ENCODE measurements at regions not wholly inside any gene's neighbourhood (a gene's known extent, or its start where the extent isn't known, plus 50 kb on each side); places are given as distances from the start of the nearest gene placed in this dataset.

- H3K27ac ChIP-seq: no peak overlapping the region
- TF ChIP-seq ZFX (IDR thresholded peaks at IDR 0.05; ENCODE audit: borderline replicate concordance): no peak
- no peak for TF ChIP-seq CTCF (IDR thresholded peaks at IDR 0.05)
These were observed 246.6 kb upstream of the LRRC3B start for GRCh38 chr3:26375843-26376530.

DNA sequence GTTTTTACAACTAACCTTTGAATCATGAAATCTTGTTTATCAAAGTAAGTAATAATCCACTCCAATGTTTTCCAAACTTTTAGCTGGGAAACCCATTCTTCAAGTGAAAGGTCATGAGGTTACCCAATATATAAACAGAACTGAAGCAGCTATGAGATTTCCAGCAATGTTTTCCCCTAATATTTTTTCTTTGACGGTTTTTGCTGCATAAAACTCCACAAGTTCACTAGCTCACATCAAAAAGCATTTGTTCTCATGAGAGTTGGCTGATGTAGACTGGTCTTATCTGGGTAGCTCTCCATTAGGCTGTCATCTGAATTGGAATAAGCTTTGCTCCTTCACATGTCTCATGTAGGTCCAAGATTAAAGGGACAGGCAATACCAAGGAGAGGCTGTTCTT, 241.2 kb upstream of the LRRC3B start:
- no peak overlapping the region for H3K27ac ChIP-seq
- TF ChIP-seq ZFX (IDR thresholded peaks at IDR 0.05; ENCODE audit: borderline replicate concordance): no peak
- no peak for TF ChIP-seq CTCF (IDR thresholded peaks at IDR 0.05)

DNA sequence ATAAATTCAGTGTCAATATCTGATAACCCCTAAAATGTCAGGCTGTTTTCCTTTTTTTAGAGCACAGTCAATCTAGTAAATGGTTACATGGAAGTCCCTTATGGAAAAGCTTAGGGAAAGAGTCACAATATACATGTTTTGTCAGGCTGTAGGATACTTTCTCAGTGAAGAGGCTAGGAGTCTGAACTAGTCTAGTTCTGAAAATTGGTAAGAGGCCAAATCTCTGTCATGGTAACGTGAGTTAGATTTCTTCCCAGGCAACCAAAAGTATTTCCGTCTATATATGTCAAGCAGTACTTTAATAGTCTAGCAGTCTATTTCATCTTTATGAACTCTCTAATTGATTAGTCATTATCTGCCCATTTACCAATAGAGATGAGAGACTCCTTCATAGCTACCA, 215.9 kb upstream of the LRRC3B start:
- no peak overlapping the region for H3K27ac ChIP-seq
- TF ChIP-seq ZFX (IDR thresholded peaks at IDR 0.05; ENCODE audit: borderline replicate concordance) (no peak), CTCF (IDR thresholded peaks at IDR 0.05) (no peak)

DNA sequence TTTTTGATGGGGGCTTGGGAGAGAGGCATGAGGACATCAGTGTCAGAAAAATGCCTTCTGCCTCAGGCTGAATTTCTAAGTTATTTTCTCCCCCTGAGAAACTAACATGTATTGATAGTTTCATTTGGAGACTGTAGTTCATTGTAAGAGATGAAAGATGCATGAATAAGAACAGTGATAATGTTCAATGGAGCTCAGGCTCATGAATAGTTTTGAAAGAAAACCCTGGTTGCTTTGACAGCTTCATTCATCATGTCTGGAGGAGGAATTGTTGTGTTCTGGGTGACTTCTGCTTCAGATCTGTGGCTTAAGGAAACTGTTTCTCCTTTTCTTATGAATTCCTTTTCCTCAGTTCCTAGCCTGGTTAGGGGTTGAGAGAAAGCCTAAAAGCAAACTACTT, 204.0 kb upstream of the LRRC3B start:
- TF ChIP-seq ZFX (IDR thresholded peaks at IDR 0.05; ENCODE audit: borderline replicate concordance): no peak
- TF ChIP-seq CTCF (IDR thresholded peaks at IDR 0.05): no peak
- H3K27ac ChIP-seq: no peak overlapping the region

- no peak overlapping the region for H3K27ac ChIP-seq
- TF ChIP-seq ZFX (IDR thresholded peaks at IDR 0.05; ENCODE audit: borderline replicate concordance): no peak
- TF ChIP-seq CTCF (IDR thresholded peaks at IDR 0.05): no peak
These were observed 200.2 kb upstream of the LRRC3B start for GRCh38 chr3:26422415-26422814.

DNA sequence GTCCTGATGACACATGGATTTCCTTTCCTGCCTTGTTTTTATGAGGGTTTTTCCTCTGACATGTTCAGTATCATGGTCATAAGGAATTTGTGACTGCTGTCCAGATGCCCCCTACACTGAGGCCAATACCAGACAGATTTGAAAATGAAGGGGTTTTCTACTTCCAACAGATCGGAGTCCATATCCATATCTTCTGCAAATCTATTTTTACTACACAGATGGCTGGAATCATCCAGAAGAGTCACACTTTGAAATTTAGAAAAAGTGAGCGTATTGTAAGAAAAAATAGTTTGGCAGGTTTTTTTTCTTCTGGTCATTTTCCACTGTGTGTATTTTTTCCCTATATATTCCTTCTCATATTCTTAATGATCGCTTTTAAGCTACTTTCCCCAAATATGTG, 197.5 kb upstream of the LRRC3B start:
- H3K27ac ChIP-seq: no peak overlapping the region
- TF ChIP-seq CTCF (IDR thresholded peaks at IDR 0.05) (no peak), ZFX (IDR thresholded peaks at IDR 0.05; ENCODE audit: borderline replicate concordance) (no peak)

DNA sequence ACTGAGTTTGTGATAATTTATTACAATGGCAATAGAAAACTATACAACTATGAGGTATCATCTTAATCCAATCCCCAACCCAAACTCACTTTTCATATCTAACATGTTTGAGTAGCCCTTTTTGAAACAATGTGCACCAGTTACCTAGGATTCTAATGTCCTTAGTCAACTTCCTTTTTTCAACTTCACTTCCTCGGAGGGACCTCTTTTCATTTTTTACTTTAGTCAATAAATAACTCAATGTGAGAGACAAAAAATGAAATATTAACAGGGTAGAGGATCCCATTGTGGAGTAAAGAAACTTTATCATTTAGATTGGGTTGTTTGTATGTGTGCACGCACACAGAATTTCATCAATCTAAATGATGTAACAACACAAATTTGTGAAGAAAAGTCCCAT, 193.6 kb upstream of the LRRC3B start:
- no peak for TF ChIP-seq ZFX (IDR thresholded peaks at IDR 0.05; ENCODE audit: borderline replicate concordance)
- TF ChIP-seq CTCF (IDR thresholded peaks at IDR 0.05): no peak
- H3K27ac ChIP-seq: no peak overlapping the region
